Uterus (tissue), 3 donors: ENCODE measurements at regions not wholly inside any gene's neighbourhood (a gene's known extent, or its start where the extent isn't known, plus 50 kb on each side); places are given as distances from the start of the nearest gene placed in this dataset.

ENCODE experiments used
- DNase-seq, 2 donors: peaks; one replicate each; pipeline ENCODE4 v3.0.0-alpha.2; 2019 to 2020
- H3K27ac ChIP-seq, 2 donors: fragments of 200-600 bp; sonication (generic); 1 replicate in 1 of 2; 2 replicates in 1 of 2; pipeline ENCODE4 v1.5.1; 2016 to 2018
- H3K27me3 ChIP-seq, 2 donors: fragments of 200-600 bp; sonication (generic); one replicate each; pipeline ENCODE4 v1.5.1; 2018 to 2019; ENCODE audit warnings: control low read depth in 1 of 2
- H3K36me3 ChIP-seq, 2 donors: fragments of 200-600 bp; sonication (generic); one replicate each; pipeline ENCODE4 v1.5.1; 2019; ENCODE audit warnings: control low read depth in 1 of 2
- H3K4me1 ChIP-seq, 2 donors: fragments of 200-600 bp; sonication (generic); one replicate each; pipeline ENCODE4 v1.5.1; 2018 to 2019; ENCODE audit warnings: control low read depth in 1 of 2
- H3K4me3 ChIP-seq, 2 donors: fragments of 200-600 bp; sonication (generic); 1 replicate in 1 of 2; 2 replicates in 1 of 2; pipeline ENCODE4 v1.5.1; 2018 to 2019; ENCODE audit warnings: mild to moderate bottlenecking in 1 of 2
- H3K9me3 ChIP-seq, 2 donors: fragments of 200-600 bp; sonication (generic); one replicate each; pipeline ENCODE4 v1.5.1; 2019; ENCODE audit warnings: control low read depth in 1 of 2
- CTCF ChIP-seq, 4 experiments: fragments of 200-600 bp in 2 of 4; fragments of 450-650 bp in 2 of 4; sonication (generic) in 2 of 4; IDR thresholded peaks; one replicate each; pipeline ENCODE4 v1.5.1; 2016 to 2019; ENCODE audit warnings: antibody characterized with exemption in 4 of 4, mild to moderate bottlenecking in 2 of 4, moderate library complexity in 1 of 4
- POLR2A ChIP-seq, 2 donors: fragments of 450-650 bp; IDR thresholded peaks; one replicate each; pipeline ENCODE4 v1.6.1; 2016; ENCODE audit warnings: antibody characterized with exemption in 2 of 2, mild to moderate bottlenecking in 1 of 2, moderate library complexity in 1 of 2
- intact Hi-C: fragments of 100-400 bp; cut with DNase I; formaldehyde crosslinking; loops from one replicate; pipeline ENCODE4 v1.15.1; 2023; ENCODE audit warnings: low total_unique reads
- donor health status: DM: yes; HTN: yes; CAD: no.

- TF ChIP-seq POLR2A (IDR thresholded peaks at IDR 0.05): no peak
- TF ChIP-seq CTCF (IDR thresholded peaks at IDR 0.05): no peak
- DNase-seq: no peak
- H3K36me3 ChIP-seq: no peaks in the 10 kb centered on the region
- no peak overlapping the region for H3K27ac ChIP-seq
- no peaks in the 10 kb centered on the region for H3K4me1 ChIP-seq
- H3K4me3 ChIP-seq: no peak overlapping the region
- no peaks in the 10 kb centered on the region for H3K27me3 ChIP-seq
- H3K9me3 ChIP-seq: no peaks in the 10 kb centered on the region
- intact Hi-C loops: no loop called here
Measured at GRCh38 chr2:9156483-9156882, 50.1 kb upstream of the ASAP2 start.

- Histone ChIP-seq H3K27me3 (no peaks in the 10 kb centered on the region), H3K4me3 (no peak overlapping the region), H3K9me3 (no peaks in the 10 kb centered on the region), H3K4me1 (no peaks in the 10 kb centered on the region), H3K27ac (no peak overlapping the region), H3K36me3 (no peaks in the 10 kb centered on the region)
- intact Hi-C loops: no loop called here
- TF ChIP-seq CTCF (IDR thresholded peaks at IDR 0.05): no peak
- TF ChIP-seq POLR2A (IDR thresholded peaks at IDR 0.05): no peak
- DNase-seq: no peak
Measured at GRCh38 chr2:9154061-9154460, 52.6 kb upstream of the ASAP2 start.

- no peak overlapping the region for H3K27ac ChIP-seq
- H3K27me3 ChIP-seq: no peaks in the 10 kb centered on the region
- no peaks in the 10 kb centered on the region for H3K36me3 ChIP-seq
- DNase-seq: no peak
- H3K9me3 ChIP-seq: no peaks in the 10 kb centered on the region
- no peaks in the 10 kb centered on the region for H3K4me1 ChIP-seq
- intact Hi-C loops: no loop called here
- H3K4me3 ChIP-seq: no peak overlapping the region
- no peak for TF ChIP-seq CTCF (IDR thresholded peaks at IDR 0.05)
- no peak for TF ChIP-seq POLR2A (IDR thresholded peaks at IDR 0.05)
Measured at GRCh38 chr2:9153643-9153980, 53.0 kb upstream of the ASAP2 start.

- no peaks in the 10 kb centered on the region for H3K27me3 ChIP-seq
- intact Hi-C loops: no loop called here
- H3K4me3 ChIP-seq: no peak overlapping the region
- no peak for DNase-seq
- H3K9me3 ChIP-seq: no peaks in the 10 kb centered on the region
- no peaks in the 10 kb centered on the region for H3K4me1 ChIP-seq
- no peak overlapping the region for H3K27ac ChIP-seq
- TF ChIP-seq POLR2A (IDR thresholded peaks at IDR 0.05) (no peak), CTCF (IDR thresholded peaks at IDR 0.05) (no peak)
- no peaks in the 10 kb centered on the region for H3K36me3 ChIP-seq
Measured at GRCh38 chr2:9152975-9153642, 53.5 kb upstream of the ASAP2 start.

- Histone ChIP-seq H3K27me3 (no peaks in the 10 kb centered on the region), H3K4me3 (no peak overlapping the region), H3K27ac (no peak overlapping the region), H3K9me3 (no peaks in the 10 kb centered on the region), H3K36me3 (no peaks in the 10 kb centered on the region), H3K4me1 (no peaks in the 10 kb centered on the region)
- no peak for DNase-seq
- intact Hi-C loops: no loop called here
- TF ChIP-seq CTCF (IDR thresholded peaks at IDR 0.05): no peak
- TF ChIP-seq POLR2A (IDR thresholded peaks at IDR 0.05): no peak
Measured at GRCh38 chr2:9150906-9151305, 55.7 kb upstream of the ASAP2 start.
